SK-N-SH (cell line): ENCODE measurements at regions not wholly inside any gene's neighbourhood (a gene's known extent, or its start where the extent isn't known, plus 50 kb on each side); places are given as distances from the start of the nearest gene placed in this dataset.

ENCODE experiments used
- CTCF ChIA-PET: fragments of 300-600, 350-600 bp; formaldehyde crosslinking; extraction: SDS; loops from one replicate; lab custom pipeline; 2021; lab: Yijun Ruan, JAX
- POLR2A ChIA-PET: fragments of 350-600 bp; sonication (Branson Sonifier 250); formaldehyde crosslinking; extraction: SDS; loops from one replicate; lab custom pipeline; 2020; ENCODE audit warnings: antibody characterized with exemption, inconsistent platforms; lab: Yijun Ruan, JAX
- DNase-seq: peaks from one replicate; pipeline ENCODE4 v3.0.0; 2012
- H2AFZ ChIP-seq: fragments of 200-600 bp; sonication (generic); 2 replicates; pipeline ENCODE4 v1.8.1; 2016; ENCODE audit warnings: antibody characterized with exemption, mild to moderate bottlenecking, low read depth
- H3F3A ChIP-seq: fragments of 200-600 bp; sonication (generic); replicated peaks from 2 replicates; pipeline ENCODE3; 2016; ENCODE audit warnings: antibody characterized with exemption, mild to moderate bottlenecking; ENCODE audit not compliant: insufficient read depth
- H3K27ac ChIP-seq, 2 experiments: fragments of 200-500 bp in 1 of 2; fragments of 200-600 bp in 1 of 2; sonication (Bioruptor generic) in 1 of 2; sonication (generic), shearing (Covaris generic) in 1 of 2; 2 replicates each; pipeline versions ENCODE4 v1.5.1 to v1.6.1; 2014 to 2016; ENCODE audit warnings: low read depth in 2 of 2, inconsistent platforms in 1 of 2, low read length in 1 of 2, mild to moderate bottlenecking in 1 of 2, mixed read lengths in 1 of 2
- H3K27me3 ChIP-seq: fragments of 200-600 bp; sonication (generic), shearing (Covaris generic); 2 replicates; pipeline ENCODE4 v1.6.1; 2016; ENCODE audit warnings: mixed run types; ENCODE audit not compliant: insufficient read depth
- H3K36me3 ChIP-seq, 2 experiments: fragments of 200-500 bp in 1 of 2; fragments of 200-600 bp in 1 of 2; sonication (Bioruptor generic) in 1 of 2; sonication (generic) in 1 of 2; replicated peaks in 1 of 2; 2 replicates each; pipeline versions ENCODE3 to v1.5.1; 2014 to 2016; ENCODE audit warnings: low read length in 1 of 2, mild to moderate bottlenecking in 1 of 2; ENCODE audit not compliant: insufficient read depth in 2 of 2, control insufficient read depth in 1 of 2
- H3K4me1 ChIP-seq, 2 experiments: fragments of 200-500 bp in 1 of 2; fragments of 200-600 bp in 1 of 2; sonication (Bioruptor generic) in 1 of 2; sonication (generic), shearing (Covaris generic) in 1 of 2; 2 replicates each; pipeline versions ENCODE4 v1.5.1 to v1.6.1; 2014 to 2016; ENCODE audit warnings: low read depth in 1 of 2, low read length in 1 of 2, mixed run types in 1 of 2; ENCODE audit not compliant: insufficient read depth in 2 of 2, control insufficient read depth in 1 of 2
- H3K4me2 ChIP-seq: fragments of 200-600 bp; sonication (generic), shearing (Covaris generic); 2 replicates; pipeline ENCODE4 v1.6.1; 2017; ENCODE audit warnings: mixed run types
- H3K4me3 ChIP-seq, 2 experiments: fragments of 200-500 bp in 1 of 2; fragments of 200-600 bp in 1 of 2; sonication (Bioruptor generic) in 1 of 2; sonication (generic), shearing (Covaris generic) in 1 of 2; 2 replicates each; pipeline versions ENCODE4 v1.5.1 to v1.8.1; 2014 to 2016; ENCODE audit warnings: low read depth in 2 of 2, inconsistent platforms in 1 of 2, low read length in 1 of 2, mild to moderate bottlenecking in 1 of 2, mixed read lengths in 1 of 2, moderate library complexity in 1 of 2
- H3K79me2 ChIP-seq: fragments of 200-600 bp; sonication (generic); 2 replicates; pipeline ENCODE4 v1.8.1; 2017; ENCODE audit warnings: mild to moderate bottlenecking; ENCODE audit not compliant: insufficient read depth
- H3K9ac ChIP-seq: fragments of 200-600 bp; sonication (generic); 2 replicates; pipeline ENCODE4 v1.6.1; 2017; ENCODE audit warnings: mixed run types
- H3K9me2 ChIP-seq: fragments of 200-600 bp; sonication (generic); 2 replicates; pipeline ENCODE4 v1.6.1; 2017; ENCODE audit warnings: mixed run types
- H3K9me3 ChIP-seq: fragments of 200-600 bp; sonication (generic); 2 replicates; pipeline ENCODE4 v1.6.1; 2017; ENCODE audit warnings: mixed run types, mild to moderate bottlenecking, moderate library complexity
- H4K20me1 ChIP-seq: fragments of 200-600 bp; sonication (generic); 2 replicates; pipeline ENCODE4 v1.6.1; 2017; ENCODE audit warnings: mild to moderate bottlenecking, mixed run types; ENCODE audit not compliant: insufficient read depth
- CHD2 ChIP-seq: fragments of 150-350 bp; IDR thresholded peaks from 2 replicates; pipeline ENCODE4 v1.6.1; 2018; ENCODE audit warnings: low read length; ENCODE audit not compliant: partially characterized antibody
- CTCF ChIP-seq: fragments of 200-600 bp; sonication (generic); IDR thresholded peaks from 2 replicates; pipeline ENCODE4 v1.6.1; 2017; ENCODE audit warnings: antibody characterized with exemption, mild to moderate bottlenecking, moderate library complexity
- FOXJ3 ChIP-seq: sonication (generic); formaldehyde crosslinking; IDR thresholded peaks from 2 replicates; pipeline ENCODE4 v1.5.1; 2020; ENCODE audit warnings: mild to moderate bottlenecking, missing genetic modification reagents
- GABPA ChIP-seq: IDR thresholded peaks from 2 replicates; pipeline ENCODE4 v1.4.0; 2012; ENCODE audit warnings: low read depth, mild to moderate bottlenecking
- IRF3 ChIP-seq: fragments of 150-350 bp; IDR thresholded peaks from 2 replicates; pipeline ENCODE4 v1.6.1; 2016; ENCODE audit warnings: mild to moderate bottlenecking, low read depth, low read length
- JUND ChIP-seq: IDR thresholded peaks from 2 replicates; pipeline ENCODE4 v1.4.0; 2012
- MAX ChIP-seq: IDR thresholded peaks from 2 replicates; pipeline ENCODE4 v1.4.0; 2012; ENCODE audit warnings: low read depth
- PBX3 ChIP-seq: IDR thresholded peaks from 2 replicates; pipeline ENCODE4; 2012
- POLR2AphosphoS5 ChIP-seq: IDR thresholded peaks from 2 replicates; pipeline ENCODE4 v1.6.1; 2012; ENCODE audit warnings: low read depth, low read length
- RCOR1 ChIP-seq: fragments of 150-350 bp; IDR thresholded peaks from 2 replicates; pipeline ENCODE4 v1.6.1; 2017; ENCODE audit warnings: antibody characterized with exemption, low read length
- TCF12 ChIP-seq: IDR thresholded peaks from 2 replicates; pipeline ENCODE4 v1.4.0; 2012
- USF1 ChIP-seq: IDR thresholded peaks from 2 replicates; pipeline ENCODE4 v1.4.0; 2012; ENCODE audit warnings: low read depth, borderline replicate concordance
- WGBS: methylation state at CpG from one replicate; pipeline ENCODE4 v1.1.6; 2017; ENCODE audit warnings: low lambda C conversion rate; 5-methylcytosine and 5-hydroxymethylcytosine counted together

GRCh38 chr14:96746101-96746500 lies 51.1 kb upstream of the VRK1 start:
- POLR2A ChIA-PET: no interaction called here

More at GRCh38 chr14:96746101-96746500, 51.1 kb upstream of the VRK1 start:
- no peak overlapping the region for H3K9ac ChIP-seq
- H3K27me3 ChIP-seq: peaks cover 8% of the 10 kb centered on the region; the same call in 1 of the 2 replicates
- H2AFZ ChIP-seq: no peak overlapping the region
- H3K36me3 ChIP-seq: no peaks in the 10 kb centered on the region
- no peak overlapping the region for H3K4me2 ChIP-seq
- no peaks in the 10 kb centered on the region for H3K79me2 ChIP-seq
- CTCF ChIA-PET: interaction anchor here (1.8 to 6.5 kb wide), 2 partner anchors 107 to 163 kb away, joined by 6 to 61 read pairs; no protein-coding TSS in a partner anchor
- H3F3A ChIP-seq: no peaks in the 10 kb centered on the region
- no peaks in the 10 kb centered on the region for H3K9me3 ChIP-seq
- no peak overlapping the region for H3K27ac ChIP-seq
- H3K9me2 ChIP-seq: no peaks in the 10 kb centered on the region
- H4K20me1 ChIP-seq: no peaks in the 10 kb centered on the region
- H3K4me1 ChIP-seq: peaks cover 0 to 3% of the 10 kb centered on the region in 2 experiments; a peak in 1 of 4 replicates
- H3K4me3 ChIP-seq: no peak overlapping the region
- WGBS: 10% methylated on average over 3 of the region's 3 CpGs
- TF ChIP-seq FOXJ3 (CRISPR knock-in tag) (no peak), GABPA (no peak), RCOR1 (no peak), MAX (no peak), CHD2 (no peak), USF1 (no peak), JUND (no peak), CTCF (no peak), POLR2AphosphoS5 (no peak), TCF12 (no peak), IRF3 (no peak), PBX3 (no peak)
- DNase-seq: no peak
